SK-N-SH (cell line): ENCODE measurements at regions not wholly inside any gene's neighbourhood (a gene's known extent, or its start where the extent isn't known, plus 50 kb on each side); places are given as distances from the start of the nearest gene placed in this dataset.

Experiments
- CTCF ChIA-PET: fragments of 300-600, 350-600 bp; formaldehyde crosslinking; extraction: SDS; loops from one replicate; lab custom pipeline; 2021; lab: Yijun Ruan, JAX
- POLR2A ChIA-PET: fragments of 350-600 bp; sonication (Branson Sonifier 250); formaldehyde crosslinking; extraction: SDS; loops from one replicate; lab custom pipeline; 2020; ENCODE audit warnings: antibody characterized with exemption, inconsistent platforms; lab: Yijun Ruan, JAX
- DNase-seq: peaks from one replicate; pipeline ENCODE4 v3.0.0; 2012
- H2AFZ ChIP-seq: fragments of 200-600 bp; sonication (generic); 2 replicates; pipeline ENCODE4 v1.8.1; 2016; ENCODE audit warnings: antibody characterized with exemption, mild to moderate bottlenecking, low read depth
- H3F3A ChIP-seq: fragments of 200-600 bp; sonication (generic); replicated peaks from 2 replicates; pipeline ENCODE3; 2016; ENCODE audit warnings: antibody characterized with exemption, mild to moderate bottlenecking; ENCODE audit not compliant: insufficient read depth
- H3K27ac ChIP-seq, 2 experiments: fragments of 200-500 bp in 1 of 2; fragments of 200-600 bp in 1 of 2; sonication (Bioruptor generic) in 1 of 2; sonication (generic), shearing (Covaris generic) in 1 of 2; 2 replicates each; pipeline versions ENCODE4 v1.5.1 to v1.6.1; 2014 to 2016; ENCODE audit warnings: low read depth in 2 of 2, inconsistent platforms in 1 of 2, low read length in 1 of 2, mild to moderate bottlenecking in 1 of 2, mixed read lengths in 1 of 2
- H3K27me3 ChIP-seq: fragments of 200-600 bp; sonication (generic), shearing (Covaris generic); 2 replicates; pipeline ENCODE4 v1.6.1; 2016; ENCODE audit warnings: mixed run types; ENCODE audit not compliant: insufficient read depth
- H3K36me3 ChIP-seq, 2 experiments: fragments of 200-500 bp in 1 of 2; fragments of 200-600 bp in 1 of 2; sonication (Bioruptor generic) in 1 of 2; sonication (generic) in 1 of 2; replicated peaks in 1 of 2; 2 replicates each; pipeline versions ENCODE3 to v1.5.1; 2014 to 2016; ENCODE audit warnings: low read length in 1 of 2, mild to moderate bottlenecking in 1 of 2; ENCODE audit not compliant: insufficient read depth in 2 of 2, control insufficient read depth in 1 of 2
- H3K4me1 ChIP-seq, 2 experiments: fragments of 200-500 bp in 1 of 2; fragments of 200-600 bp in 1 of 2; sonication (Bioruptor generic) in 1 of 2; sonication (generic), shearing (Covaris generic) in 1 of 2; 2 replicates each; pipeline versions ENCODE4 v1.5.1 to v1.6.1; 2014 to 2016; ENCODE audit warnings: low read depth in 1 of 2, low read length in 1 of 2, mixed run types in 1 of 2; ENCODE audit not compliant: insufficient read depth in 2 of 2, control insufficient read depth in 1 of 2
- H3K4me2 ChIP-seq: fragments of 200-600 bp; sonication (generic), shearing (Covaris generic); 2 replicates; pipeline ENCODE4 v1.6.1; 2017; ENCODE audit warnings: mixed run types
- H3K4me3 ChIP-seq, 2 experiments: fragments of 200-500 bp in 1 of 2; fragments of 200-600 bp in 1 of 2; sonication (Bioruptor generic) in 1 of 2; sonication (generic), shearing (Covaris generic) in 1 of 2; 2 replicates each; pipeline versions ENCODE4 v1.5.1 to v1.8.1; 2014 to 2016; ENCODE audit warnings: low read depth in 2 of 2, inconsistent platforms in 1 of 2, low read length in 1 of 2, mild to moderate bottlenecking in 1 of 2, mixed read lengths in 1 of 2, moderate library complexity in 1 of 2
- H3K79me2 ChIP-seq: fragments of 200-600 bp; sonication (generic); 2 replicates; pipeline ENCODE4 v1.8.1; 2017; ENCODE audit warnings: mild to moderate bottlenecking; ENCODE audit not compliant: insufficient read depth
- H3K9ac ChIP-seq: fragments of 200-600 bp; sonication (generic); 2 replicates; pipeline ENCODE4 v1.6.1; 2017; ENCODE audit warnings: mixed run types
- H3K9me2 ChIP-seq: fragments of 200-600 bp; sonication (generic); 2 replicates; pipeline ENCODE4 v1.6.1; 2017; ENCODE audit warnings: mixed run types
- H3K9me3 ChIP-seq: fragments of 200-600 bp; sonication (generic); 2 replicates; pipeline ENCODE4 v1.6.1; 2017; ENCODE audit warnings: mixed run types, mild to moderate bottlenecking, moderate library complexity
- H4K20me1 ChIP-seq: fragments of 200-600 bp; sonication (generic); 2 replicates; pipeline ENCODE4 v1.6.1; 2017; ENCODE audit warnings: mild to moderate bottlenecking, mixed run types; ENCODE audit not compliant: insufficient read depth
- ELF1 ChIP-seq: IDR thresholded peaks from 2 replicates; pipeline ENCODE4 v1.4.0; 2012
- GABPA ChIP-seq: IDR thresholded peaks from 2 replicates; pipeline ENCODE4 v1.4.0; 2012; ENCODE audit warnings: low read depth, mild to moderate bottlenecking
- GATA2 ChIP-seq: sonication (generic); formaldehyde crosslinking; IDR thresholded peaks from 2 replicates; pipeline ENCODE4 v1.5.0; 2020; ENCODE audit warnings: mild to moderate bottlenecking, missing genetic modification reagents
- MAX ChIP-seq: IDR thresholded peaks from 2 replicates; pipeline ENCODE4 v1.4.0; 2012; ENCODE audit warnings: low read depth
- MEF2A ChIP-seq: IDR thresholded peaks from 2 replicates; pipeline ENCODE4 v1.4.0; 2012; ENCODE audit warnings: low read depth, borderline replicate concordance
- NFIC ChIP-seq: IDR thresholded peaks from 2 replicates; pipeline ENCODE4 v1.4.0; 2012; ENCODE audit warnings: borderline replicate concordance
- NRF1 ChIP-seq: IDR thresholded peaks from 2 replicates; pipeline ENCODE4 v1.6.1; 2012; ENCODE audit warnings: low read depth, mild to moderate bottlenecking, low read length
- PBX3 ChIP-seq: IDR thresholded peaks from 2 replicates; pipeline ENCODE4; 2012
- POLR2AphosphoS5 ChIP-seq: IDR thresholded peaks from 2 replicates; pipeline ENCODE4 v1.6.1; 2012; ENCODE audit warnings: low read depth, low read length
- RAD21 ChIP-seq: IDR thresholded peaks from 2 replicates; pipeline ENCODE4 v1.6.1; 2012; ENCODE audit warnings: mild to moderate bottlenecking, low read length
- RXRA ChIP-seq: IDR thresholded peaks from 2 replicates; pipeline ENCODE4 v1.4.0; 2012; ENCODE audit warnings: low read depth, mild to moderate bottlenecking, borderline replicate concordance
- SMC3 ChIP-seq: IDR thresholded peaks from 2 replicates; pipeline ENCODE4 v1.6.1; 2012; ENCODE audit warnings: low read depth, low read length, improper control_type of control experiment
- TEAD4 ChIP-seq: IDR thresholded peaks from 2 replicates; pipeline ENCODE4 v1.4.0; 2012; ENCODE audit warnings: mild to moderate bottlenecking, borderline replicate concordance; ENCODE audit not compliant: insufficient read depth
- WGBS: methylation state at CpG from one replicate; pipeline ENCODE4 v1.1.6; 2017; ENCODE audit warnings: low lambda C conversion rate; 5-methylcytosine and 5-hydroxymethylcytosine counted together
- TF ChIP-seq, protein P1 (sequence below): IDR thresholded peaks from 2 replicates; pipeline ENCODE4 v1.6.1; 2012; ENCODE audit warnings: mild to moderate bottlenecking, low read depth, low read length, moderate library complexity

DNA sequence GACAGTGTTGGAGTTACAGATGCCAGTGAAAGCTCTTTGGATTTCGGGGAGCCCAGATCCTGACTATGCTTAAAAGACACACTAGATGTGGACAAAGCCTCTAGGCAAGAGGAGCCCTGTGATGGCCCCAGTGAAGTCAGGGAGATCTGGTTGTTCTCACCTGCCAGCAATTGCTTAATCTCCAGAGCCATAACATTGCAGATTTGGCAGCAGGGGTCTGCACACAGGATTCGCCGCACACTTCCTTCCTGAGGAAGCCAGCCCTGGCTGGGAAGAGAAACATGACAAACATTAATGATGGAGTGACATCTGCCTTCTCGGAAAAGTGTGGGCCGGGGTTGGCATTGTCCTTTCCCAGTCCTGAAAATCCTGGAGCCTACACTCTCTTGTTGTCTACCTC, 65.2 kb upstream of the PHF24 start:
- Histone ChIP-seq H3K79me2 (no peaks in the 10 kb centered on the region), H2AFZ (no peak overlapping the region), H3K4me3 (no peak overlapping the region), H3K9me3 (no peaks in the 10 kb centered on the region), H4K20me1 (no peaks in the 10 kb centered on the region), H3K9ac (no peak overlapping the region), H3K27me3 (peaks cover 32% of the 10 kb centered on the region; the same call in 1 of the 2 replicates), H3K36me3 (no peaks in the 10 kb centered on the region), H3K27ac (no peak overlapping the region), H3K9me2 (no peaks in the 10 kb centered on the region), H3K4me1 (peaks cover 0 to 3% of the 10 kb centered on the region in 2 experiments; a peak in 1 of 4 replicates), H3K4me2 (no peak overlapping the region), H3F3A (no peaks in the 10 kb centered on the region)
- DNase-seq, result no peak
- ChIA-PET CTCF (interaction anchor here (0.9 to 9.3 kb wide), 5 partner anchors 24 to 158 kb away, joined by 3 to 174 read pairs (median 4); partner anchors contain the start of gene DNAJB5), POLR2A (no interaction called here)
- TF ChIP-seq MAX, result no peak
- no peak for TF ChIP-seq SMC3
- no peak for TF ChIP-seq PBX3
- TF ChIP-seq MEF2A, result no peak
- no peak for TF ChIP-seq GABPA
- TF ChIP-seq, protein P1, sequence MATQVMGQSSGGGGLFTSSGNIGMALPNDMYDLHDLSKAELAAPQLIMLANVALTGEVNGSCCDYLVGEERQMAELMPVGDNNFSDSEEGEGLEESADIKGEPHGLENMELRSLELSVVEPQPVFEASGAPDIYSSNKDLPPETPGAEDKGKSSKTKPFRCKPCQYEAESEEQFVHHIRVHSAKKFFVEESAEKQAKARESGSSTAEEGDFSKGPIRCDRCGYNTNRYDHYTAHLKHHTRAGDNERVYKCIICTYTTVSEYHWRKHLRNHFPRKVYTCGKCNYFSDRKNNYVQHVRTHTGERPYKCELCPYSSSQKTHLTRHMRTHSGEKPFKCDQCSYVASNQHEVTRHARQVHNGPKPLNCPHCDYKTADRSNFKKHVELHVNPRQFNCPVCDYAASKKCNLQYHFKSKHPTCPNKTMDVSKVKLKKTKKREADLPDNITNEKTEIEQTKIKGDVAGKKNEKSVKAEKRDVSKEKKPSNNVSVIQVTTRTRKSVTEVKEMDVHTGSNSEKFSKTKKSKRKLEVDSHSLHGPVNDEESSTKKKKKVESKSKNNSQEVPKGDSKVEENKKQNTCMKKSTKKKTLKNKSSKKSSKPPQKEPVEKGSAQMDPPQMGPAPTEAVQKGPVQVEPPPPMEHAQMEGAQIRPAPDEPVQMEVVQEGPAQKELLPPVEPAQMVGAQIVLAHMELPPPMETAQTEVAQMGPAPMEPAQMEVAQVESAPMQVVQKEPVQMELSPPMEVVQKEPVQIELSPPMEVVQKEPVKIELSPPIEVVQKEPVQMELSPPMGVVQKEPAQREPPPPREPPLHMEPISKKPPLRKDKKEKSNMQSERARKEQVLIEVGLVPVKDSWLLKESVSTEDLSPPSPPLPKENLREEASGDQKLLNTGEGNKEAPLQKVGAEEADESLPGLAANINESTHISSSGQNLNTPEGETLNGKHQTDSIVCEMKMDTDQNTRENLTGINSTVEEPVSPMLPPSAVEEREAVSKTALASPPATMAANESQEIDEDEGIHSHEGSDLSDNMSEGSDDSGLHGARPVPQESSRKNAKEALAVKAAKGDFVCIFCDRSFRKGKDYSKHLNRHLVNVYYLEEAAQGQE, result no peak
- WGBS, result 13% methylated on average over 5 of the region's 5 CpGs

DNA sequence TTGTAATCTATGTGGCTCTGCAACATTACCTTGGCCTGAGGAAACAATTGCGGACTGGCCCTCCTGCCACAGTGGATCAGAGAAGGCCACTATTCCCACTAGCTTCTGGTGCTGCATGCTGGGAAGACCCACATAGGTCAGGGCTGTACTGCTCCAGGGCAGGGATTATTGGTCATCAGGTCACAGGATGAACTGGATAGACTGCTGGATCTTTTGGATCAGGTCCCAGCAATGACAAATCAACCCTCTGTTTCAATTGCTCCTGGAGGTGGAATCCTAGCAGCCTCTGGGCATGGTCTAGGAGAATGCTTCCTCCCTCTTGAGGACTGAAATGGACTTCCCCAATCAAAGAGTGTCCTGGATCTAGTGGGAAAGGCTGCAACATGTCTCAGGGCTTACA, 66.7 kb upstream of the PHF24 start:
- no peaks in the 10 kb centered on the region for H3K79me2 ChIP-seq
- peaks cover 19% of the 10 kb centered on the region; the same call in 1 of the 2 replicates for H3K27me3 ChIP-seq
- no peak for DNase-seq
- WGBS, result 64% methylated on average over 1 of the region's 1 CpG
- H3K36me3 ChIP-seq, result no peaks in the 10 kb centered on the region
- H3K27ac ChIP-seq, result no peak overlapping the region
- peaks cover 0 to 3% of the 10 kb centered on the region in 2 experiments; a peak in 1 of 4 replicates for H3K4me1 ChIP-seq
- ChIA-PET POLR2A (no interaction called here), CTCF (interaction anchor here (1.3 to 9.3 kb wide), 5 partner anchors 8 to 160 kb away, joined by 4 to 174 read pairs (median 7); partner anchors contain the start of gene DNAJB5)
- TF ChIP-seq ELF1, result no peak
- TF ChIP-seq RAD21, result no peak
- no peak for TF ChIP-seq MEF2A
- TF ChIP-seq NRF1, result no peak
- TF ChIP-seq TEAD4, result no peak
- no peak for TF ChIP-seq RXRA
- no peak for TF ChIP-seq GATA2
- TF ChIP-seq POLR2AphosphoS5, result no peak
- TF ChIP-seq PBX3, result no peak
- TF ChIP-seq MAX, result no peak
- TF ChIP-seq NFIC, result no peak
- no peaks in the 10 kb centered on the region for H3F3A ChIP-seq
- H2AFZ ChIP-seq, result no peak overlapping the region
- H3K9me3 ChIP-seq, result no peaks in the 10 kb centered on the region
- H4K20me1 ChIP-seq, result no peaks in the 10 kb centered on the region
- no peak overlapping the region for H3K9ac ChIP-seq
- no peaks in the 10 kb centered on the region for H3K9me2 ChIP-seq
- H3K4me2 ChIP-seq, result no peak overlapping the region
- H3K4me3 ChIP-seq, result no peak overlapping the region
